Esophagus squamous epithelium (tissue), 5 donors: ENCODE measurements at regions not wholly inside any gene's neighbourhood (a gene's known extent, or its start where the extent isn't known, plus 50 kb on each side); places are given as distances from the start of the nearest gene placed in this dataset.

Source experiments
- DNase-seq: peaks from one replicate; lab custom pipeline; 2025; lab: John Stamatoyannopoulos, UW
- H3K27ac ChIP-seq, 4 donors: fragments of 200-600 bp; sonication (generic); one replicate each; pipeline ENCODE4 v1.5.1; 2016 to 2019; ENCODE audit warnings: mild to moderate bottlenecking in 1 of 4
- H3K27me3 ChIP-seq, 4 donors: fragments of 200-600 bp; sonication (generic); 1 replicate in 3 of 4; 2 replicates in 1 of 4; pipeline versions ENCODE4 v1.5.1 to v1.6.0; 2017 to 2021; ENCODE audit warnings: antibody characterized with exemption in 1 of 4
- H3K36me3 ChIP-seq, 3 donors: fragments of 200-600 bp; sonication (generic); one replicate each; pipeline ENCODE4 v1.5.1; 2016 to 2019
- H3K4me1 ChIP-seq, 3 donors: fragments of 200-600 bp; sonication (generic); one replicate each; pipeline ENCODE4 v1.5.1; 2017 to 2019
- H3K4me3 ChIP-seq, 4 donors: fragments of 200-600 bp; sonication (generic); 1 replicate in 3 of 4; 2 replicates in 1 of 4; pipeline ENCODE4 v1.5.1; 2016 to 2019; ENCODE audit warnings: mild to moderate bottlenecking in 2 of 4, moderate library complexity in 1 of 4
- H3K9me3 ChIP-seq, 3 donors: fragments of 200-600 bp; sonication (generic); one replicate each; pipeline ENCODE4 v1.5.1; 2016 to 2019
- CTCF ChIP-seq, 6 experiments: fragments of 450-650 bp in 4 of 6; fragments of 200-600 bp in 2 of 6; sonication (generic) in 2 of 6; IDR thresholded peaks; one replicate each; pipeline ENCODE4 v1.5.1; 2016 to 2019; ENCODE audit warnings: antibody characterized with exemption in 6 of 6, mild to moderate bottlenecking in 4 of 6, moderate library complexity in 4 of 6
- POLR2A ChIP-seq, 4 donors: fragments of 450-650 bp; IDR thresholded peaks; one replicate each; pipeline ENCODE4 v1.6.1; 2017; ENCODE audit warnings: antibody characterized with exemption in 4 of 4, mild to moderate bottlenecking in 4 of 4, moderate library complexity in 3 of 4
- WGBS, 2 donors: methylation state at CpG; one replicate each; pipeline ENCODE4 v1.1.5; 2018; 5-methylcytosine and 5-hydroxymethylcytosine counted together
- intact Hi-C: fragments of 100-400 bp; cut with DNase I; formaldehyde crosslinking; loops from one replicate; pipeline ENCODE4 v1.15.0; 2022
- donor health status: DM: yes; HTN: yes; CAD: no.

GRCh38 chr5:165119175-165119574 is 1613.8 kb downstream of the MAT2B start:
- no peak for DNase-seq
- 62 to 72% methylated on average over 2 of the region's 2 CpGs for WGBS, 2 donors
- Histone ChIP-seq H3K9me3 (no peaks in the 10 kb centered on the region), H3K4me1 (no peaks in the 10 kb centered on the region), H3K4me3 (no peak overlapping the region), H3K27ac (no peak overlapping the region), H3K36me3 (no peaks in the 10 kb centered on the region), H3K27me3 (no peaks in the 10 kb centered on the region)
- TF ChIP-seq POLR2A (IDR thresholded peaks at IDR 0.05) (no peak), CTCF (IDR thresholded peaks at IDR 0.05) (no peak)
- intact Hi-C loops: no loop called here

- 44 to 56% methylated on average over 3 of the region's 3 CpGs for WGBS, 2 donors
- H3K27me3 ChIP-seq: no peaks in the 10 kb centered on the region
- no peak overlapping the region for H3K27ac ChIP-seq
- DNase-seq: no peak
- H3K4me3 ChIP-seq: no peak overlapping the region
- intact Hi-C loops: no loop called here
- H3K4me1 ChIP-seq: no peaks in the 10 kb centered on the region
- no peaks in the 10 kb centered on the region for H3K9me3 ChIP-seq
- H3K36me3 ChIP-seq: no peaks in the 10 kb centered on the region
- no peak for TF ChIP-seq POLR2A (IDR thresholded peaks at IDR 0.05)
- no peak for TF ChIP-seq CTCF (IDR thresholded peaks at IDR 0.05)
Observed at GRCh38 chr5:165126598-165126997, 1621.2 kb downstream of the MAT2B start.

- no peak overlapping the region for H3K4me3 ChIP-seq
- intact Hi-C loops: no loop called here
- no peaks in the 10 kb centered on the region for H3K27me3 ChIP-seq
- no peaks in the 10 kb centered on the region for H3K9me3 ChIP-seq
- no peak overlapping the region for H3K27ac ChIP-seq
- H3K4me1 ChIP-seq: no peaks in the 10 kb centered on the region
- DNase-seq: no peak
- H3K36me3 ChIP-seq: no peaks in the 10 kb centered on the region
- TF ChIP-seq CTCF (IDR thresholded peaks at IDR 0.05): no peak
- 26 to 45% methylated on average over 1 to 2 of the region's 2 CpGs for whole genome bisulfite sequencing, 2 donors
Observed at GRCh38 chr5:165127941-165128340, 1622.5 kb downstream of the MAT2B start.

- no peak overlapping the region for H3K4me3 ChIP-seq
- no peaks in the 10 kb centered on the region for H3K9me3 ChIP-seq
- TF ChIP-seq POLR2A (IDR thresholded peaks at IDR 0.05) (no peak), CTCF (IDR thresholded peaks at IDR 0.05) (no peak)
- no peaks in the 10 kb centered on the region for H3K36me3 ChIP-seq
- no peak overlapping the region for H3K27ac ChIP-seq
- intact Hi-C loops: no loop called here
- no peaks in the 10 kb centered on the region for H3K27me3 ChIP-seq
- DNase-seq: no peak
- no peaks in the 10 kb centered on the region for H3K4me1 ChIP-seq
- WGBS, 2 donors: 49 to 53% methylated on average over 4 of the region's 4 CpGs
Observed at GRCh38 chr5:165130656-165131055, 1625.2 kb downstream of the MAT2B start.

- H3K36me3 ChIP-seq: no peaks in the 10 kb centered on the region
- TF ChIP-seq CTCF (IDR thresholded peaks at IDR 0.05) (no peak), POLR2A (IDR thresholded peaks at IDR 0.05) (no peak)
- no peaks in the 10 kb centered on the region for H3K4me1 ChIP-seq
- H3K9me3 ChIP-seq: no peaks in the 10 kb centered on the region
- DNase-seq: no peak
- 73 to 75% methylated on average over 6 of the region's 6 CpGs for WGBS, 2 donors
- no peak overlapping the region for H3K4me3 ChIP-seq
- H3K27me3 ChIP-seq: no peaks in the 10 kb centered on the region
- intact Hi-C loops: no loop called here
- no peak overlapping the region for H3K27ac ChIP-seq
Observed at GRCh38 chr5:165134155-165134554, 1628.7 kb downstream of the MAT2B start.
